ENCODE measurements at regions not wholly inside any gene's neighbourhood (a gene's known extent, or its start where the extent isn't known, plus 50 kb on each side); places are given as distances from the start of the nearest gene placed in this dataset.
A peak's percentile ranks its signal among the peaks of the same experiment; 100 is the strongest.

DNA sequence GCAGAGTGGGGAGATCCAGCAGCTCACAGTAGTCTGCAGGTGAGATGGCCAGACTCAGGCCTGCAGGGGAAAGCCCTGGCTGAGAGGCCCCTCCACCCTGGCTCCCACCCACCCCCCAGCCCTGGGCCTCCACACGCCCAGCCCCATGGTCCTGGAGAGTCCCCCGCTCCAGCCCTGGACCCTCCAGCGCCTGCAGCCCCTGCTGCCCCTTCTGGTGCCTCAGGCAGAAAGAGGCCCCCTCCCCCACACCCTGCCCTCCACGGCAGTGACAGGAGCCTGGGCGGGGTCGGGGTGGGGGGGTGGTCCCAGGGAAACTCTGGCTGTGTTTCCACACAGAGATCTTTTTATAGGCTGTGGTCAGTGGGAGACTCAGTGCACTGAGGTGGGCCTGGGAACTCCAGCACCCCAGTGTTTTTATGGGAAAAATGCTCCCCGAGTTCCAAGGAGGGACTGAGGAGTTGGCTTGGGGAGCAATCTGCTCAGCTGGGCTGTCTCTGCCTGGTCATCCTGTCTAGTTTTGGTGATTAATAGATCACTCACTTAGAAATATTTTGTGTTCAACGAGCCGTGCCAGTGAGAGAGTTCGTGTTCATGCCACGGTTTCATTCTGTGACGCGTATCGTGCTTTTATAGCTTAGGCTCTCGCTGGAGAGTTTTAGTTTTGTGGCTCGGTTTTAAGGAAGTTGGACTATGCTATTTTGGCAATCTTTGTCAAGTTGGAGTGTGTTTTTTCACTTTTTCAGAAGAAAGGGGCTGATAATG is 53.1 kb upstream of the HGFAC start:
- Mint-ChIP-seq H3K9me3 (ENCODE audit: unreplicated experiment) (no peaks in the 10 kb centered on the region), H3K27me3 (ENCODE audit: low read depth, unreplicated experiment) (peaks cover 2% of the 10 kb centered on the region), H3K4me1 (ENCODE audit: low read depth, unreplicated experiment) (peaks cover 45% of the 10 kb centered on the region), H3K4me3 (ENCODE audit: unreplicated experiment) (no peak overlapping the region), H3K27ac (ENCODE audit: unreplicated experiment) (peak overlapping the region; percentile 80), H3K36me3 (ENCODE audit: low read depth, unreplicated experiment) (peaks cover 3% of the 10 kb centered on the region)
- H3K9me3 ChIP-seq (ENCODE audit: insufficient read depth, low read depth, low read length), result no peaks in the 10 kb centered on the region
- H3K4me3 ChIP-seq (ENCODE audit: insufficient read depth, low read depth, low read length), result peak overlapping the region; percentile 49
- no peak for TF ChIP-seq EZH2 (IDR thresholded peaks at IDR 0.05; ENCODE audit: insufficient read depth, low read length)
- no peak for TF ChIP-seq CTCF (IDR thresholded peaks at IDR 0.05; ENCODE audit: insufficient read depth, low read depth, low read length)
- peaks cover 14% of the 10 kb centered on the region for H3K79me2 ChIP-seq (ENCODE audit: insufficient read depth, low read length)
- H3K27me3 ChIP-seq (ENCODE audit: insufficient read depth, low read length), result no peaks in the 10 kb centered on the region
- peak overlapping the region; percentile 86 for H3K9ac ChIP-seq (ENCODE audit: low read length)
- peak overlapping the region; percentile 61 for H2AFZ ChIP-seq (ENCODE audit: low read depth, low read length)
- DNase-seq (ENCODE audit: low read depth), result peak; percentile 81
- peak overlapping the region; percentile 94 for H3K27ac ChIP-seq (ENCODE audit: low read depth, low read length)
- peaks cover 43% of the 10 kb centered on the region for H3K4me1 ChIP-seq (ENCODE audit: insufficient read depth, low read length)
- peaks cover 4% of the 10 kb centered on the region for H4K20me1 ChIP-seq (ENCODE audit: insufficient read depth, low read length)
- no peaks in the 10 kb centered on the region for H3K36me3 ChIP-seq (ENCODE audit: insufficient read depth, low read length)
- H3K4me2 ChIP-seq (ENCODE audit: low read length), result peak overlapping the region; percentile 92
- FAIRE-seq, result peak; percentile 52

- TF ChIP-seq CTCF (IDR thresholded peaks at IDR 0.05; ENCODE audit: insufficient read depth, low read depth, low read length) (no peak), EZH2 (IDR thresholded peaks at IDR 0.05; ENCODE audit: insufficient read depth, low read length) (no peak)
- Histone ChIP-seq H3K4me2 (ENCODE audit: low read length) (peak overlapping the region; percentile 92), H3K9ac (ENCODE audit: low read length) (peak overlapping the region; percentile 86)
These were observed 52.2 kb upstream of the HGFAC start for GRCh38 chr4:3389233-3390215.

More at GRCh38 chr4:3389233-3390215, 52.2 kb upstream of the HGFAC start:
- no peaks in the 10 kb centered on the region for H3K27me3 ChIP-seq (ENCODE audit: insufficient read depth, low read length)
- peaks cover 42% of the 10 kb centered on the region for H3K4me1 ChIP-seq (ENCODE audit: insufficient read depth, low read length)
- no peaks in the 10 kb centered on the region for H3K9me3 ChIP-seq (ENCODE audit: insufficient read depth, low read depth, low read length)
- peaks cover 14% of the 10 kb centered on the region for H3K79me2 ChIP-seq (ENCODE audit: insufficient read depth, low read length)
- FAIRE-seq (no peak), DNase-seq (ENCODE audit: low read depth) (no peak)
- H3K36me3 Mint-ChIP-seq (ENCODE audit: low read depth, unreplicated experiment), result peaks cover 3% of the 10 kb centered on the region
- peak overlapping the region; percentile 94 for H3K27ac ChIP-seq (ENCODE audit: low read depth, low read length)
- peaks cover 45% of the 10 kb centered on the region for H3K4me1 Mint-ChIP-seq (ENCODE audit: low read depth, unreplicated experiment)
- no peaks in the 10 kb centered on the region for H3K36me3 ChIP-seq (ENCODE audit: insufficient read depth, low read length)
- H3K9me3 Mint-ChIP-seq (ENCODE audit: unreplicated experiment), result no peaks in the 10 kb centered on the region
- peak overlapping the region; percentile 80 for H3K27ac Mint-ChIP-seq (ENCODE audit: unreplicated experiment)
- peak overlapping the region; percentile 15 for H2AFZ ChIP-seq (ENCODE audit: low read depth, low read length)
- peaks cover 4% of the 10 kb centered on the region for H4K20me1 ChIP-seq (ENCODE audit: insufficient read depth, low read length)
- H3K4me3 ChIP-seq (ENCODE audit: insufficient read depth, low read depth, low read length), result peak overlapping the region; percentile 49
- H3K4me3 Mint-ChIP-seq (ENCODE audit: unreplicated experiment), result no peak overlapping the region
- peaks cover 2% of the 10 kb centered on the region for H3K27me3 Mint-ChIP-seq (ENCODE audit: low read depth, unreplicated experiment)
